ENCODE measurements at regions not wholly inside any gene's neighbourhood (a gene's known extent, or its start where the extent isn't known, plus 50 kb on each side); places are given as distances from the start of the nearest gene placed in this dataset.

GRCh38 chr12:97026901-97027300 is 119.8 kb downstream of the NEDD1 start:
- TF ChIP-seq CTCF (IDR thresholded peaks at IDR 0.05; ENCODE audit: poor library complexity) (no peak), EZH2 (IDR thresholded peaks at IDR 0.05; ENCODE audit: borderline replicate concordance) (no peak)
